KOPT-K1 (cell line): ENCODE measurements at regions not wholly inside any gene's neighbourhood (a gene's known extent, or its start where the extent isn't known, plus 50 kb on each side); places are given as distances from the start of the nearest gene placed in this dataset.

Experiments used
- H3K27ac ChIP-seq: fragments of 200-600 bp; sonication (generic); 2 replicates; pipeline ENCODE4 v1.5.1; 2016; ENCODE audit warnings: antibody characterized with exemption, mild to moderate bottlenecking, low read depth, low read length; ENCODE audit not compliant: poor library complexity, severe bottlenecking
- H3K36me3 ChIP-seq: fragments of 200-600 bp; sonication (generic); 2 replicates; pipeline ENCODE4 v1.5.1; 2017; ENCODE audit warnings: antibody characterized with exemption, mild to moderate bottlenecking, low read length, moderate library complexity; ENCODE audit not compliant: insufficient read depth
- H3K9me3 ChIP-seq: fragments of 200-600 bp; sonication (generic); 2 replicates; pipeline ENCODE4 v1.5.1; 2017; ENCODE audit warnings: antibody characterized with exemption, low read length, mild to moderate bottlenecking; ENCODE audit not compliant: insufficient read depth, poor library complexity, severe bottlenecking

- Histone ChIP-seq H3K9me3 (no peaks in the 10 kb centered on the region), H3K36me3 (no peaks in the 10 kb centered on the region), H3K27ac (no peak overlapping the region)
These were observed 97.4 kb upstream of the CCND2 start for GRCh38 chr12:4176168-4176567.

GRCh38 chr12:4174417-4174816, 99.1 kb upstream of the CCND2 start:
- no peak overlapping the region for H3K27ac ChIP-seq
- H3K9me3 ChIP-seq: no peaks in the 10 kb centered on the region
- H3K36me3 ChIP-seq: no peaks in the 10 kb centered on the region

- Histone ChIP-seq H3K36me3 (no peaks in the 10 kb centered on the region), H3K9me3 (no peaks in the 10 kb centered on the region), H3K27ac (no peak overlapping the region)
These were observed 100.6 kb upstream of the CCND2 start for GRCh38 chr12:4172999-4173398.

- Histone ChIP-seq H3K36me3 (no peaks in the 10 kb centered on the region), H3K27ac (no peak overlapping the region), H3K9me3 (no peaks in the 10 kb centered on the region)
These were observed 101.8 kb upstream of the CCND2 start for GRCh38 chr12:4171742-4172141.

- Histone ChIP-seq H3K36me3 (no peaks in the 10 kb centered on the region), H3K27ac (no peak overlapping the region), H3K9me3 (no peaks in the 10 kb centered on the region)
These were observed 103.6 kb upstream of the CCND2 start for GRCh38 chr12:4169959-4170358.

GRCh38 chr12:4169531-4169930, 104.0 kb upstream of the CCND2 start:
- Histone ChIP-seq H3K9me3 (no peaks in the 10 kb centered on the region), H3K27ac (no peak overlapping the region), H3K36me3 (no peaks in the 10 kb centered on the region)

- Histone ChIP-seq H3K27ac (no peak overlapping the region), H3K36me3 (no peaks in the 10 kb centered on the region), H3K9me3 (no peaks in the 10 kb centered on the region)
These were observed 105.5 kb upstream of the CCND2 start for GRCh38 chr12:4168036-4168435.

GRCh38 chr12:4164559-4165558, 108.7 kb upstream of the CCND2 start:
- H3K36me3 ChIP-seq: no peaks in the 10 kb centered on the region
- peak overlapping the region; percentile 48 for H3K27ac ChIP-seq
- no peaks in the 10 kb centered on the region for H3K9me3 ChIP-seq

- Histone ChIP-seq H3K9me3 (no peaks in the 10 kb centered on the region), H3K36me3 (no peaks in the 10 kb centered on the region), H3K27ac (peak overlapping the region; percentile 48)
These were observed 109.4 kb upstream of the CCND2 start for GRCh38 chr12:4164188-4164558.

- Histone ChIP-seq H3K9me3 (no peaks in the 10 kb centered on the region), H3K27ac (no peak overlapping the region), H3K36me3 (no peaks in the 10 kb centered on the region)
These were observed 111.8 kb upstream of the CCND2 start for GRCh38 chr12:4161718-4162117.

GRCh38 chr12:4160314-4161040, 113.1 kb upstream of the CCND2 start:
- Histone ChIP-seq H3K9me3 (no peaks in the 10 kb centered on the region), H3K27ac (no peak overlapping the region)

GRCh38 chr12:4159851-4160250, 113.7 kb upstream of the CCND2 start:
- H3K27ac ChIP-seq: no peak overlapping the region
- H3K36me3 ChIP-seq: no peaks in the 10 kb centered on the region
- H3K9me3 ChIP-seq: no peaks in the 10 kb centered on the region

More at GRCh38 chr12:4160314-4161040, 113.1 kb upstream of the CCND2 start:
- H3K36me3 ChIP-seq: no peaks in the 10 kb centered on the region

- Histone ChIP-seq H3K27ac (peak overlapping the region; percentile 48), H3K9me3 (no peaks in the 10 kb centered on the region), H3K36me3 (no peaks in the 10 kb centered on the region)
These were observed 115.3 kb upstream of the CCND2 start for GRCh38 chr12:4158306-4158705.

- Histone ChIP-seq H3K27ac (no peak overlapping the region), H3K9me3 (no peaks in the 10 kb centered on the region)
These were observed 116.4 kb upstream of the CCND2 start for GRCh38 chr12:4157122-4157521.

GRCh38 chr12:4156317-4156716, 117.2 kb upstream of the CCND2 start:
- Histone ChIP-seq H3K27ac (no peak overlapping the region), H3K36me3 (no peaks in the 10 kb centered on the region), H3K9me3 (no peaks in the 10 kb centered on the region)

More at GRCh38 chr12:4157122-4157521, 116.4 kb upstream of the CCND2 start:
- H3K36me3 ChIP-seq: no peaks in the 10 kb centered on the region
